T1000 (cell line): ENCODE measurements at regions not wholly inside any gene's neighbourhood (a gene's known extent, or its start where the extent isn't known, plus 50 kb on each side); places are given as distances from the start of the nearest gene placed in this dataset.
"Not testable (repeated sequence)": the region's sequence is repeated elsewhere in the genome, so short reads cannot be mapped to it uniquely, and the experiment has no call there.

Experiments
- DNase-seq: peaks from one replicate; lab custom pipeline; 2025; ENCODE audit warnings: mixed read lengths; lab: John Stamatoyannopoulos, UW

DNA sequence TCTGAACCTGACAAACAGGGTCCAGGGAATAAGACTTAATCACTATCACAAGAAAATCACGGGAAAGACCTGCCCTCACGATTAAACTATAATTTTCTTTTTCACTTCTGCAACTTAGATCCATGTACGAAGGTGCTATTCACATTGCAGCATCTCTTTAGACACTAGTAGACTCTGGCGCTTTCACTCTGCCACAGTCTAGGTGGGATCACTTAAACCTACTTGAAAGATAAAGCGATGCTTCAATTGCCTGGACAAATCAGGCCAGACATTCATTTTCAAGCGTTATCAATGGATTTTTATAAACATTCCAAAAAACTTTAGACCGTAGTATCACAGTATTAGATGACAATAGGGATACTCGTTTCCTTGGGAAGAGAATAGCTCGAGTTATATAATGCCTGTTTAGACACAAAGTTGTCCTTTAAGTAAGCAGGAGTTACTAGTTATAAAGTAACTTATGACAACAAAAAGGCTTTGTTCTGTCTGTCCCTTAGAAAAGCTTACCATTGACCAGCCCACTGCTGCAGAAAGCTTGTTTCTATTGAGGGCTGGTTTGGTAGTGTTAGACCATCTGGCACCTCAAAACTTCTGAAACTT lies 367.3 kb downstream of the UTRN start:
- no peak for DNase-seq

- no peak for DNase-seq
Observed at GRCh38 chr6:144653885-144654505, 368.9 kb downstream of the UTRN start.

- no peak for DNase-seq
Observed at GRCh38 chr6:144654506-144654905, 369.4 kb downstream of the UTRN start.

- no peak for DNase-seq
Observed at GRCh38 chr6:144655376-144655775, 370.2 kb downstream of the UTRN start.

GRCh38 chr6:144657691-144658090 lies 372.6 kb downstream of the UTRN start:
- DNase-seq, result no peak

DNA sequence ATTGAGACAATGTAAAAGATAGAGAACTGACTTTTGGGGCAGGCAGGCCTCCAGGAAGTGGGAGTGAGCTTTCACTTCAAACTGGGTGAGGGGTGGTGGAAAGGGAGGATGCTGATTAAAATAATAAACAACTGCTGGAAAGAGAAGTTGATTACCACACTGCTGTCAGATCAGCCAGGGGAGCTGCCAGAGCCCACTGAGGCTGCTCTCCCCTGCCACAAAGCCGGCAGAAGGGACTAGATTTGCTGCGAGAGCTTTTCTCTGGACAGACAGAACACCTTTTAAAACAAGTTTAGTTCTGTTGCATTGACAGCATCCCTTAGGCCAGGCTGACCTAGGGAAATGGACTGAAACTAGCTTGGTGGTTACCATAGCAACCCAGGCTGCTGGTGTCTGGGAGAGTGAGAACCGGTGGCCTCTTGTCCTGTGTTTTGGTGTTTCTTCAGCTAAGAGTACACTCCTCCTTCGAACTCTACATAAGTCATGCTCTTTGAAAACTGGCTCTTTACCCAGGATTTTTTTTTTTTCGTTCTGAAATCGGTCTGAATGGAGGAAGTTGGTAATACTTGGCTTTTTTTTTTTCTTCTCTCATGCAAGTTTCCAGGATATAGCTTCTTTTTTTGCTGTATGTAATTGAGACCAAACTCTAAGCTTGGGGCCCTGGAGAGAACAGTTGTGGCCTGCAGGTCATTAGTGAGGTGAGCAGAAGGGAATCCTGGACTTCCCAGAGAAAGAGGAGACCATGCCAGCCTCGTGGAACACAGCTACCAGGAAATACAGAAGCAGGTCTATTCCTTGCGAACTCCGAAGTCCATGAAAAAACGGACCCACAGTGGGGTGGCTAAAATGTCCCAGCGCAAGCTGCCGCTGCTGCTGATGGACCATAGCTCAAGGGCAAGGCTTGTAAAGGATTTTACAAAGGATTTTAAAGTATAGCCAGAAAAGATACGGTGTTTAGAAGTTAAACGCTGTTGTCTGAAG lies 374.4 kb downstream of the UTRN start:
- DNase-seq, result no peak

- no peak for DNase-seq
Observed at GRCh38 chr6:144660561-144661115, 375.5 kb downstream of the UTRN start.

DNA sequence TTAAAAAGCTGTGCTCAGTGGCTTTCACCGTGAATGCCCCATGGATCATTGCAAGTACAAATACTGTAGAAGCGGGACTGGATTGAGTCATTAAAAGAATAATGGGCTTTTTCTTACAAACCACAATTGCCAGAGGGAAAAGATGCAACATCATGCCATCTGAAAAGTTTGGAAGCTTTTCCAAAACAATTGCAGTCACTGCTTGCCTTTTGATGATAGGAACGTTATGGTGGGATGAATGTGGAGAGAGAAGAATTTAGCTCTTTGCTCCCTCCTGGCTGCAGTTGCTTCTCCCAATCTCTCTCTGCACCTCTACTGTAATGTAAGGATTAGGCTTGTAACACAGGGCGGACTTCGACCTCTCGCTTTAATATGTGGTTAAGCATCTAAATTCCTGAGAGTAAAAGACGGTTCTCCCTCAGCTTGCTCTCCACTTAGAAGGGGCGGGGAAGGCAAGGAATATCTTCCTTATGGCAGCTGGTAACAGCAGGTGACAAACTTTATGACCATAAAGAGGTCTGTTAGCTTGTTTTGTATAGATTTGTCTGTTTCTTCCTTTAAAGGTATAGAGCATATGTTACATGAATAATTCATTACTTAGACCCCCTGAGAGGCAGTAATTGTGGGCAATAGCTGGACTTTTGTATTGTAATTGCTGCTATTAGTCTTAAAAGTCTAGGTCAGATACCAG lies 376.1 kb downstream of the UTRN start:
- no peak for DNase-seq

- no peak for DNase-seq
Observed at GRCh38 chr6:144662812-144663365, 377.8 kb downstream of the UTRN start.

GRCh38 chr6:144664281-144664680 lies 379.1 kb downstream of the UTRN start:
- no peak for DNase-seq

- no peak for DNase-seq
Observed at GRCh38 chr6:144664947-144665346, 379.8 kb downstream of the UTRN start.

GRCh38 chr6:144665932-144666450 lies 380.9 kb downstream of the UTRN start:
- no peak for DNase-seq

DNA sequence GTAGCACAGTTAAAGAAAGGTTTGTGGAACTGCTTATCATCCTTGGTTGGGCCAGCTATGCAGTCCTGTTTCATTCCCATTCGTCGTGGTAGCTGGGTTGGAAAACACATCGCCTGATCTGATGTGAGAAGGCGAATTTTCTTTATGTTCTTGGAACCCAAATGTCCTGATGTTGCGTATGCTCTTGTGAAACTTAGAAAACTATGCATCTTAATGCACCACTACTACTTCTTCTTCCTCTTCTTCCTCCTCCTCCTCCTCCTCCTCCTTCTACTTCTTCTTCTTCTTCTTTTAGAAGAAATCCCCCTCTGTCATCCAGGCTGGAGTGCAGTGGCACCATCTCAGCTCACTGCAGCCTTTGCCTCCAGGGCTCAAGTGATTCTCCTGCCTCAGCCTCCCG lies 381.6 kb downstream of the UTRN start:
- no peak for DNase-seq

GRCh38 chr6:144667532-144668503 lies 382.7 kb downstream of the UTRN start:
- no peak for DNase-seq

DNA sequence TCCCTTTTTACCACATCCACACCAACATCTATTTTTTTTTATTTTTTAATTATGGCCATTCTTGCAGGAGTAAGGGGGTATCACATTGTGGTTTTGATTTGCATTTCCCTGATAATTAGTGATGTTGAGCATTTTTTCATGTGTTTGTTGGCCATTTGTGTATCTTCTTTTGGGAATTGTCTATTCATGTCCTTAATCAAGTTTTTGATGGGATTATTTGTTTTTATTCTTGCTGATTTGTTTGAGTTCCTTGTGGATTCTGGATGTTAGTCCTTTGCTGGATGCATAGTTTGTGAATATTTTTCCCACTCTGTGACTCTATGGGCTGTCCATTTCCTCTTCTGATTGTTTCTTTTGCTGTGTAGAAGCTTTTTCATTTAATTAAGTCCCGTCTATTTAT lies 385.1 kb downstream of the UTRN start:
- not testable (repeated sequence) for DNase-seq

- no peak for DNase-seq
Observed at GRCh38 chr6:144673807-144674206, 388.7 kb downstream of the UTRN start.

- DNase-seq, result no peak
Observed at GRCh38 chr6:144675231-144675861, 390.2 kb downstream of the UTRN start.

GRCh38 chr6:144676310-144676709 lies 391.2 kb downstream of the UTRN start:
- not testable (repeated sequence) for DNase-seq

GRCh38 chr6:144677263-144677662 lies 392.1 kb downstream of the UTRN start:
- not testable (repeated sequence) for DNase-seq

- no peak for DNase-seq
Observed at GRCh38 chr6:144678844-144679243, 393.7 kb downstream of the UTRN start.
